ENCODE measurements at regions not wholly inside any gene's neighbourhood (a gene's known extent, or its start where the extent isn't known, plus 50 kb on each side); places are given as distances from the start of the nearest gene placed in this dataset.

GRCh38 chr1:224873434-224874369 is 55.8 kb upstream of the DNAH14 start:
- H3K23ac ChIP-seq (ENCODE audit: low read depth, low read length) = no peak overlapping the region
- H2AK9ac ChIP-seq (replicated peaks; ENCODE audit: low read depth, low read length, poor library complexity) = no peak overlapping the region
- no peak overlapping the region for H2BK20ac ChIP-seq (ENCODE audit: low read depth, low read length)
- in situ Hi-C loops (cut with MboI; ENCODE audit: low sequenced_read_pairs) = no loop called here
- H2BK120ac ChIP-seq (ENCODE audit: low read depth, low read length) = no peak overlapping the region
- H3K27me3 ChIP-seq (ENCODE audit: control insufficient read depth, insufficient read depth, low read length) = peaks cover 10% of the 10 kb centered on the region
- no peak overlapping the region for H3K56ac ChIP-seq (ENCODE audit: extremely low read depth, insufficient read depth, low read length)
- no peak overlapping the region; the same call in 1 of the 2 replicates for H3K4me2 ChIP-seq (ENCODE audit: low read depth, low read length)
- H4K91ac ChIP-seq (ENCODE audit: insufficient read depth, low read depth, low read length) = no peak overlapping the region
- no peak overlapping the region for H3K27ac ChIP-seq (ENCODE audit: insufficient read depth, low read length)
- no peak overlapping the region for H3K4me3 ChIP-seq (ENCODE audit: insufficient read depth, low read depth, low read length)
- H4K20me1 ChIP-seq (ENCODE audit: insufficient read depth, low read length) = no peaks in the 10 kb centered on the region
- no peak overlapping the region for H2AK5ac ChIP-seq (ENCODE audit: low read depth, low read length)
- peak; percentile 51 for DNase-seq
- H3K9me3 ChIP-seq (ENCODE audit: control insufficient read depth, insufficient read depth, low read length) = no peaks in the 10 kb centered on the region
- H2BK15ac ChIP-seq (ENCODE audit: low read depth, low read length) = no peak overlapping the region
- TF ChIP-seq BHLHE40 (IDR thresholded peaks at IDR 0.05; ENCODE audit: low read depth, low read length) (no peak), FOS (IDR thresholded peaks at IDR 0.05; ENCODE audit: low read depth, low read length) (no peak), CEBPB (IDR thresholded peaks at IDR 0.05; ENCODE audit: low read depth, low read length) (peak; percentile 75), RFX5 (IDR thresholded peaks at IDR 0.05; ENCODE audit: low read depth, low read length) (no peak)
- no peaks in the 10 kb centered on the region for H3K36me3 ChIP-seq (ENCODE audit: control insufficient read depth, insufficient read depth, low read length)
- intact Hi-C loops (cut with micrococcal nuclease) = no loop called here
- no peak overlapping the region for H3K18ac ChIP-seq (ENCODE audit: low read depth, low read length)
- no peak overlapping the region for H4K8ac ChIP-seq (ENCODE audit: low read depth in 2 of 2, low read length in 2 of 2)
- no peak overlapping the region for H3K4ac ChIP-seq (ENCODE audit: low read depth, low read length)
- dilution Hi-C loops (cut with HindIII; ENCODE audit: low sequenced_read_pairs, unreplicated experiment) = no loop called here
- H2AFZ ChIP-seq (replicated peaks; ENCODE audit: low read length, poor library complexity) = no peak overlapping the region
- ATAC-seq (ENCODE audit: low read depth) = peak; percentile 60
- ChIA-PET POLR2A (ENCODE audit: unreplicated experiment) (no interaction called here), CTCF (interaction anchor here (1.1 to 1.3 kb wide), 2 partner anchors 10 to 49 kb away, joined by 4 to 6 read pairs; no protein-coding TSS in a partner anchor)
- H3K79me1 ChIP-seq (ENCODE audit: low read depth in 1 of 2, low read length in 2 of 2) = no peaks in the 10 kb centered on the region
- no peaks in the 10 kb centered on the region; the same call in 1 of the 2 replicates for H3K9me1 ChIP-seq (ENCODE audit: insufficient read depth, low read length)
- WGBS, 2 experiments (ENCODE audit: extremely low coverage in 2 of 2, insufficient read length in 1 of 2) = no CpG with 5 or more reads among the region's 3 CpGs
- no peak overlapping the region for H4K5ac ChIP-seq (ENCODE audit: low read depth, low read length)
- no TSS peak for BruUV-seq (replicated peaks)
- no peak overlapping the region for H3K9ac ChIP-seq (ENCODE audit: low read depth, low read length)
- no peaks in the 10 kb centered on the region; the same call in 1 of the 2 replicates for H3K4me1 ChIP-seq (ENCODE audit: control insufficient read depth, insufficient read depth, low read length)
- no peak overlapping the region for H2BK5ac ChIP-seq (ENCODE audit: low read depth, low read length, poor library complexity, severe bottlenecking)
- no peak overlapping the region for H3K14ac ChIP-seq (replicated peaks; ENCODE audit: low read depth, low read length)

All from IMR-90 (cell line).